MCF 10A (cell line): ENCODE measurements at regions not wholly inside any gene's neighbourhood (a gene's known extent, or its start where the extent isn't known, plus 50 kb on each side); places are given as distances from the start of the nearest gene placed in this dataset.

Source experiments
- BruUV-seq: library from RNA; stranded (reverse); fragments of 400-500 nt; replicated peaks from 2 replicates; lab custom pipeline; 2021; lab: Mats Ljungman, UMichigan
- CTCF ChIA-PET: fragments of 300-600 bp; sonication (Branson Sonifier 250); formaldehyde crosslinking; extraction: SDS; loops from one replicate; lab custom pipeline; 2021; ENCODE audit warnings: antibody characterized with exemption, inconsistent platforms; lab: Yijun Ruan, JAX
- POLR2A ChIA-PET: fragments of 300-600, 350-650 bp; sonication (Branson Sonifier 250); formaldehyde crosslinking; extraction: SDS; loops from one replicate; lab custom pipeline; 2020; ENCODE audit warnings: antibody characterized with exemption, inconsistent platforms; lab: Yijun Ruan, JAX
- DNase-seq: peaks from one replicate; pipeline ENCODE4 v3.0.0-alpha.2; 2018; ENCODE audit not compliant: unreplicated experiment
- H3K27ac Mint-ChIP-seq: one replicate; pipeline ENCODE4 v1.8.0; 2022; ENCODE audit warnings: mild to moderate bottlenecking, low read depth, mixed read lengths; ENCODE audit not compliant: unreplicated experiment
- H3K27me3 Mint-ChIP-seq: one replicate; pipeline ENCODE4 v1.8.0; 2022; ENCODE audit warnings: mixed read lengths; ENCODE audit not compliant: insufficient read depth, unreplicated experiment
- H3K36me3 Mint-ChIP-seq: one replicate; pipeline ENCODE4 v1.8.0; 2022; ENCODE audit warnings: mild to moderate bottlenecking, moderate library complexity, mixed read lengths; ENCODE audit not compliant: insufficient read depth, unreplicated experiment
- H3K4me1 Mint-ChIP-seq: one replicate; pipeline ENCODE4 v1.8.0; 2022; ENCODE audit warnings: mixed read lengths; ENCODE audit not compliant: insufficient read depth, unreplicated experiment
- H3K4me3 Mint-ChIP-seq: one replicate; pipeline ENCODE4 v1.8.0; 2022; ENCODE audit warnings: mild to moderate bottlenecking, moderate library complexity, mixed read lengths; ENCODE audit not compliant: unreplicated experiment
- H3K9me3 Mint-ChIP-seq: one replicate; pipeline ENCODE4 v1.8.0; 2022; ENCODE audit warnings: mixed read lengths; ENCODE audit not compliant: unreplicated experiment
- intact Hi-C: fragments of 100-400 bp; cut with micrococcal nuclease; formaldehyde crosslinking; loops from 2 replicates; pipeline ENCODE4 v1.14.1; 2022
- TF ChIP-seq, protein P1 (sequence below): fragments of 200-600 bp; IDR thresholded peaks from one replicate; pipeline ENCODE4 v1.8.0; 2022; ENCODE audit warnings: antibody characterized with exemption, mild to moderate bottlenecking; ENCODE audit not compliant: unreplicated experiment

DNA sequence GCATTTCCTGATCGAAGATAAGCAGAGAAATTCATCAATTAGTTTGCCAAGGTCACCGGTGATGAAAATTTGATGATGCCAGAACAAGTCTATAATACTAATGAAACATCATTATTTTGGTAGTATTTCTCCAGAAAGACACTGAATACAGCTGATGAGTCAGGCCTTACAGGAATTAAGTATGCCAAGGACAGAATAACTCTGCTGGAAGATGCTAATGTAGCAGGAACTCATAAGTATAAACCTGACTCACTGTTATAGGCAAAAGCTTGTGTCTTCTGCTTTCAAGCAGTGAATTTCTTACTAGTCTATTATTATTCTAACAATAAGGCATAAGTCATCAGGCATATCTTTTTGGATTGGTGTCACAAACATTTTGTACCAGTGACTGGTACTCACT lies 1825.1 kb upstream of the IGFBP7 start:
- Mint-ChIP-seq H3K36me3 (no peaks in the 10 kb centered on the region), H3K9me3 (peaks cover 6% of the 10 kb centered on the region), H3K4me3 (no peak overlapping the region), H3K27me3 (no peaks in the 10 kb centered on the region), H3K4me1 (peaks cover 7% of the 10 kb centered on the region), H3K27ac (no peak overlapping the region)
- BruUV-seq = no TSS peak
- no peak for DNase-seq
- intact Hi-C loops = no loop called here
- ChIA-PET CTCF (no interaction called here), POLR2A (interaction anchor here (0.5 kb wide), 1 partner anchor 1081 kb away, joined by 3 read pairs; no protein-coding TSS in a partner anchor)
- TF ChIP-seq, protein P1, sequence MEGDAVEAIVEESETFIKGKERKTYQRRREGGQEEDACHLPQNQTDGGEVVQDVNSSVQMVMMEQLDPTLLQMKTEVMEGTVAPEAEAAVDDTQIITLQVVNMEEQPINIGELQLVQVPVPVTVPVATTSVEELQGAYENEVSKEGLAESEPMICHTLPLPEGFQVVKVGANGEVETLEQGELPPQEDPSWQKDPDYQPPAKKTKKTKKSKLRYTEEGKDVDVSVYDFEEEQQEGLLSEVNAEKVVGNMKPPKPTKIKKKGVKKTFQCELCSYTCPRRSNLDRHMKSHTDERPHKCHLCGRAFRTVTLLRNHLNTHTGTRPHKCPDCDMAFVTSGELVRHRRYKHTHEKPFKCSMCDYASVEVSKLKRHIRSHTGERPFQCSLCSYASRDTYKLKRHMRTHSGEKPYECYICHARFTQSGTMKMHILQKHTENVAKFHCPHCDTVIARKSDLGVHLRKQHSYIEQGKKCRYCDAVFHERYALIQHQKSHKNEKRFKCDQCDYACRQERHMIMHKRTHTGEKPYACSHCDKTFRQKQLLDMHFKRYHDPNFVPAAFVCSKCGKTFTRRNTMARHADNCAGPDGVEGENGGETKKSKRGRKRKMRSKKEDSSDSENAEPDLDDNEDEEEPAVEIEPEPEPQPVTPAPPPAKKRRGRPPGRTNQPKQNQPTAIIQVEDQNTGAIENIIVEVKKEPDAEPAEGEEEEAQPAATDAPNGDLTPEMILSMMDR = no peak

GRCh38 chr4:58936436-58936835 lies 1826.3 kb upstream of the IGFBP7 start:
- TF ChIP-seq, protein P1 = no peak
- H3K27me3 Mint-ChIP-seq = no peaks in the 10 kb centered on the region
- no peaks in the 10 kb centered on the region for H3K36me3 Mint-ChIP-seq
- no peak overlapping the region for H3K4me3 Mint-ChIP-seq
- ChIA-PET POLR2A (no interaction called here), CTCF (no interaction called here)
- no peak for DNase-seq
- BruUV-seq = no TSS peak
- no peak overlapping the region for H3K27ac Mint-ChIP-seq
- intact Hi-C loops = no loop called here
- peaks cover 7% of the 10 kb centered on the region for H3K4me1 Mint-ChIP-seq
- H3K9me3 Mint-ChIP-seq = peaks cover 3% of the 10 kb centered on the region

GRCh38 chr4:58940167-58940566 lies 1830.0 kb upstream of the IGFBP7 start:
- Mint-ChIP-seq H3K27me3 (no peaks in the 10 kb centered on the region), H3K36me3 (no peaks in the 10 kb centered on the region), H3K4me3 (peak overlapping the region; percentile 71), H3K9me3 (no peaks in the 10 kb centered on the region), H3K27ac (peak overlapping the region; percentile 78), H3K4me1 (peaks cover 13% of the 10 kb centered on the region)
- BruUV-seq = no TSS peak
- POLR2A ChIA-PET = interaction anchor here (0.6 kb wide), 1 partner anchor 1269 kb away, joined by 3 read pairs; no protein-coding TSS in a partner anchor
- CTCF ChIA-PET = no interaction called here
- DNase-seq = peak; percentile 42
- intact Hi-C loops = no loop called here
- TF ChIP-seq, protein P1 = no peak

DNA sequence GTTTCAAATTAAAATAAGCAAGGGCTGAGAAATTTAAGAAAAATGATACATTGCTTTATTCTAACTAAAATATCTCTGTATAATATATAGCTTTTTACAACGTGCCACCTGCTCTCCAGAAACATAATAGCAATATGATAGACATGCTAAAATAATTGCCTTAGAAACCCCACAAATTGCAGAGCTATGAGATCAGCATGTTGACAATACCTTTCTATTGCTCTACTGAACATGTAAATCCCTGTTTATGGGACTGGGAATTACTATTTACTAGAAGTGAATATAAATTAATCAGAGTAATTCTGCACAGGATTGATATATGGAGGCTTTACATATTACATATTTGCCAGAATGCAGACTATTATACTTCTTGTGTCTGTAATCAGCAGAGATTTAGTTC lies 1831.1 kb upstream of the IGFBP7 start:
- no TSS peak for BruUV-seq
- TF ChIP-seq, protein P1 = no peak

More for the DNA sequence above, 1831.1 kb upstream of the IGFBP7 start:
- Mint-ChIP-seq H3K9me3 (no peaks in the 10 kb centered on the region), H3K4me3 (peak overlapping the region; percentile 71), H3K36me3 (no peaks in the 10 kb centered on the region), H3K4me1 (peaks cover 13% of the 10 kb centered on the region), H3K27me3 (no peaks in the 10 kb centered on the region), H3K27ac (no peak overlapping the region)
- ChIA-PET POLR2A (no interaction called here), CTCF (interaction anchor here (0.7 kb wide), 1 partner anchor 1242 kb away, joined by 3 read pairs; no protein-coding TSS in a partner anchor)
- DNase-seq = no peak
- intact Hi-C loops = no loop called here
